GM12891 (cell line): ENCODE measurements at regions not wholly inside any gene's neighbourhood (a gene's known extent, or its start where the extent isn't known, plus 50 kb on each side); places are given as distances from the start of the nearest gene placed in this dataset.
"Not testable (repeated sequence)": the region's sequence is repeated elsewhere in the genome, so short reads cannot be mapped to it uniquely, and the experiment has no call there.

Experiments used
- DNase-seq: peaks from one replicate; pipeline ENCODE4 v3.0.0; 2011; ENCODE audit warnings: low spot score; ENCODE audit not compliant: insufficient read length
- FAIRE-seq: peaks from 2 replicates; lab custom pipeline; 2011; peaks lifted over from hg19 to GRCh38; lab: Jason Lieb, UNC
- PAX5 ChIP-seq: IDR thresholded peaks from 2 replicates; pipeline ENCODE4 v1.6.1; 2011; ENCODE audit warnings: low read length, moderate library complexity, mild to moderate bottlenecking; ENCODE audit not compliant: insufficient read depth, severe bottlenecking
- POLR2A ChIP-seq: IDR thresholded peaks from 2 replicates; pipeline ENCODE4 v1.6.1; 2011; ENCODE audit warnings: low read depth, low read length, control low read depth
- POLR2AphosphoS5 ChIP-seq: IDR thresholded peaks from 2 replicates; pipeline ENCODE4 v1.6.1; 2011; ENCODE audit warnings: low read depth, low read length, control low read depth
- POU2F2 ChIP-seq: IDR thresholded peaks from 2 replicates; pipeline ENCODE4 v1.6.1; 2011; ENCODE audit warnings: low read depth, mild to moderate bottlenecking, control low read depth, low read length, moderate library complexity
- SPI1 ChIP-seq: IDR thresholded peaks from 2 replicates; pipeline ENCODE4 v1.6.1; 2011; ENCODE audit warnings: low read depth, low read length, control low read depth
- TAF1 ChIP-seq: IDR thresholded peaks from 2 replicates; pipeline ENCODE4 v1.6.1; 2011; ENCODE audit warnings: low read depth, low read length, control low read depth

GRCh38 chr1:200260597-200261335 lies 149.1 kb downstream of the ZNF281 start:
- no peak for TF ChIP-seq TAF1
- no peak for TF ChIP-seq POLR2AphosphoS5
- TF ChIP-seq POU2F2 = no peak
- no peak for TF ChIP-seq SPI1
- no peak for TF ChIP-seq PAX5
- no peak for TF ChIP-seq POLR2A
- DNase-seq = no peak
- no peak for FAIRE-seq

GRCh38 chr1:200258447-200259375 lies 151.1 kb downstream of the ZNF281 start:
- FAIRE-seq = no peak
- no peak for DNase-seq
- no peak for TF ChIP-seq TAF1
- no peak for TF ChIP-seq SPI1
- no peak for TF ChIP-seq POLR2A
- no peak for TF ChIP-seq PAX5

GRCh38 chr1:200257235-200257634 lies 152.6 kb downstream of the ZNF281 start:
- DNase-seq (no peak), FAIRE-seq (no peak)
- TF ChIP-seq SPI1 (no peak), POU2F2 (no peak), PAX5 (no peak), POLR2AphosphoS5 (no peak), TAF1 (no peak), POLR2A (no peak)

GRCh38 chr1:200254602-200255001 lies 155.2 kb downstream of the ZNF281 start:
- DNase-seq, FAIRE-seq: not testable (repeated sequence)

- FAIRE-seq (no peak), DNase-seq (no peak)
- TF ChIP-seq POU2F2 (no peak), SPI1 (peak; percentile 32; the same call in 1 of the 2 replicates)
Measured at GRCh38 chr1:200253774-200254495, 155.9 kb downstream of the ZNF281 start.

GRCh38 chr1:200252531-200252930 lies 157.3 kb downstream of the ZNF281 start:
- no peak for TF ChIP-seq SPI1
- TF ChIP-seq POU2F2 = no peak
- no peak for TF ChIP-seq POLR2A
- TF ChIP-seq TAF1 = no peak
- TF ChIP-seq PAX5 = no peak
- no peak for TF ChIP-seq POLR2AphosphoS5
- no peak for FAIRE-seq
- no peak for DNase-seq

GRCh38 chr1:200250469-200250868 lies 159.4 kb downstream of the ZNF281 start:
- no peak for TF ChIP-seq TAF1
- TF ChIP-seq POLR2AphosphoS5 = no peak
- DNase-seq (no peak), FAIRE-seq (no peak)

- DNase-seq = no peak
- no peak for FAIRE-seq
- TF ChIP-seq SPI1 (no peak), PAX5 (no peak), POLR2AphosphoS5 (no peak), POLR2A (no peak), TAF1 (no peak), POU2F2 (no peak)
Measured at GRCh38 chr1:200248541-200248940, 161.3 kb downstream of the ZNF281 start.

GRCh38 chr1:200247518-200247917 lies 162.3 kb downstream of the ZNF281 start:
- TF ChIP-seq POLR2A (no peak), POU2F2 (no peak)
- no peak for FAIRE-seq
- no peak for DNase-seq

- FAIRE-seq (no peak), DNase-seq (no peak)
- no peak for TF ChIP-seq POU2F2
- TF ChIP-seq POLR2AphosphoS5 = no peak
- no peak for TF ChIP-seq PAX5
- TF ChIP-seq POLR2A = no peak
- no peak for TF ChIP-seq TAF1
- no peak for TF ChIP-seq SPI1
Measured at GRCh38 chr1:200245473-200245872, 164.4 kb downstream of the ZNF281 start.
